ENCODE measurements at regions not wholly inside any gene's neighbourhood (a gene's known extent, or its start where the extent isn't known, plus 50 kb on each side); places are given as distances from the start of the nearest gene placed in this dataset.
"Not testable (repeated sequence)": the region's sequence is repeated elsewhere in the genome, so short reads cannot be mapped to it uniquely, and the experiment has no call there.

DNA sequence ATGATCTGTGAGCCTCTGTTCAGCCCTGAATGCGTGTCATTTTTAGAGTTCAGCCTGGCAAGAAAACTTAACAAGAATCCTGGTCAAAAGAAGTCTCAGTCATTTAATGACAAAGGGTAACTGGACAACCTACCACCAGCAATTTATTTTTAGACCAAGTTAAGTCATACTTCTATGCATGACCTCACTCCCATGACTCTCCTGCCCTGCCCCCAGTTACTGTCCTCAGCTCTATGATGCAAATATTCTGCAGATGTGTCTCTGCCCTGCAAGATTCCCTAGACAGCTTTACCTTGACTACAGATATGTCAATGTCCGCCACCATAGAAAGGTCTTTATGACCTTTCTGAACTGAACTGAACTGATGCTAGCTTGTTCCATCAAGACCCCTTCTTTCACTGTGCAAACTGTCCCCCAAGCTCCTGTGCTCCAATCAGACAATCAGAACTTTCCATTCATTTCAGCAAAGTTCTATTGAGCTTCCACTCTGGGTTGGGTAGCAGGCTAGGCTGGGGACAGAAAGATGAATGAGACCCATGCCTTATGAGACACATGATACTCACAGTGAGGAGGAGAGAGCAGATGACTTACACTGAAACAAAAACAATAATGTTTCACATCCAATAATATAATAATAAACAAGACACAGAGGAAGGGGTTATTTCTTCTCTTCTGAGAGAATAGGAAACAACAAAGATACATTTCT lies 255.7 kb downstream of the NPIPA8 start:
- TF ChIP-seq POLR2A, POLR2AphosphoS5 (IDR thresholded peaks at IDR 0.05): not testable (repeated sequence)
- TF ChIP-seq, protein P1, sequence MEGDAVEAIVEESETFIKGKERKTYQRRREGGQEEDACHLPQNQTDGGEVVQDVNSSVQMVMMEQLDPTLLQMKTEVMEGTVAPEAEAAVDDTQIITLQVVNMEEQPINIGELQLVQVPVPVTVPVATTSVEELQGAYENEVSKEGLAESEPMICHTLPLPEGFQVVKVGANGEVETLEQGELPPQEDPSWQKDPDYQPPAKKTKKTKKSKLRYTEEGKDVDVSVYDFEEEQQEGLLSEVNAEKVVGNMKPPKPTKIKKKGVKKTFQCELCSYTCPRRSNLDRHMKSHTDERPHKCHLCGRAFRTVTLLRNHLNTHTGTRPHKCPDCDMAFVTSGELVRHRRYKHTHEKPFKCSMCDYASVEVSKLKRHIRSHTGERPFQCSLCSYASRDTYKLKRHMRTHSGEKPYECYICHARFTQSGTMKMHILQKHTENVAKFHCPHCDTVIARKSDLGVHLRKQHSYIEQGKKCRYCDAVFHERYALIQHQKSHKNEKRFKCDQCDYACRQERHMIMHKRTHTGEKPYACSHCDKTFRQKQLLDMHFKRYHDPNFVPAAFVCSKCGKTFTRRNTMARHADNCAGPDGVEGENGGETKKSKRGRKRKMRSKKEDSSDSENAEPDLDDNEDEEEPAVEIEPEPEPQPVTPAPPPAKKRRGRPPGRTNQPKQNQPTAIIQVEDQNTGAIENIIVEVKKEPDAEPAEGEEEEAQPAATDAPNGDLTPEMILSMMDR (IDR thresholded peaks at IDR 0.05): not testable (repeated sequence)

All from gastroesophageal sphincter (tissue), 3 donors.